ENCODE measurements at regions not wholly inside any gene's neighbourhood (a gene's known extent, or its start where the extent isn't known, plus 50 kb on each side); places are given as distances from the start of the nearest gene placed in this dataset.

DNA sequence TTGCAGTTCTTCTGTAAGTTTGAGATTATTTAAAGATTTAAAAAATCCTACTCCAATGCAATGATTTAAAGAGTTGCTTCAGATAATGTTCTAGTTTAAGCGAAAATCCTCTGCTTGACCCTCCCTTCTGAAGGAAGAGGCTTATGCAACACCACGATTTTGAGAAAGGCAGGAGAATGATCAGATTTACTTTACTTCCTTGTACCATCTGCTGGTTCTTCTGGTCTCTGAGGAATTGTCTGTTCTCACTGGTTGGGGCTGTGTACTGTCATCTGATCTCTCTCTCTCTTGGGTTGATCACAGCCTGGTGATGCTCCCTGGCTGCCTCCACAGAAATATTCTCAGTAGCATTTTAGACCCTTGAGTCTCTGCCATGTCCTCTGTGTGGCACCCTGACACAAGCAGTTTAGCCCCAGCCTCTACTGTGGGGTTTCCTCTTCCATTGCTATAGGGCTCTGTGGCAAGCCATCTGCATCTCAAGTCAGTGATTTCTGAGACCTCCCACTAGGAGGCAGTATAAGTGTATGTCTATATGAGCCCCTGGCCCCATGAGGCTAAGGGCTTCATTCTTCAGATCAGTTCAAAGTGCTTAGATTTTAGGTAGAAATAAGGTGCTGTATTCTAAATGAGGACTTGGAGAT is 50.8 kb upstream of the PLAAT1 start:
- TF ChIP-seq EZH2phosphoT487 (IDR thresholded peaks at IDR 0.05): no peak
- TF ChIP-seq EZH2 (IDR thresholded peaks at IDR 0.05): no peak
- TF ChIP-seq, protein P1, sequence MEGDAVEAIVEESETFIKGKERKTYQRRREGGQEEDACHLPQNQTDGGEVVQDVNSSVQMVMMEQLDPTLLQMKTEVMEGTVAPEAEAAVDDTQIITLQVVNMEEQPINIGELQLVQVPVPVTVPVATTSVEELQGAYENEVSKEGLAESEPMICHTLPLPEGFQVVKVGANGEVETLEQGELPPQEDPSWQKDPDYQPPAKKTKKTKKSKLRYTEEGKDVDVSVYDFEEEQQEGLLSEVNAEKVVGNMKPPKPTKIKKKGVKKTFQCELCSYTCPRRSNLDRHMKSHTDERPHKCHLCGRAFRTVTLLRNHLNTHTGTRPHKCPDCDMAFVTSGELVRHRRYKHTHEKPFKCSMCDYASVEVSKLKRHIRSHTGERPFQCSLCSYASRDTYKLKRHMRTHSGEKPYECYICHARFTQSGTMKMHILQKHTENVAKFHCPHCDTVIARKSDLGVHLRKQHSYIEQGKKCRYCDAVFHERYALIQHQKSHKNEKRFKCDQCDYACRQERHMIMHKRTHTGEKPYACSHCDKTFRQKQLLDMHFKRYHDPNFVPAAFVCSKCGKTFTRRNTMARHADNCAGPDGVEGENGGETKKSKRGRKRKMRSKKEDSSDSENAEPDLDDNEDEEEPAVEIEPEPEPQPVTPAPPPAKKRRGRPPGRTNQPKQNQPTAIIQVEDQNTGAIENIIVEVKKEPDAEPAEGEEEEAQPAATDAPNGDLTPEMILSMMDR (IDR thresholded peaks at IDR 0.05): peak; percentile 77
- peaks cover 2% of the 10 kb centered on the region for H3K27me3 Mint-ChIP-seq (ENCODE audit: insufficient read depth, low read depth)
- Histone ChIP-seq H3K9ac (no peak overlapping the region), H3K4me3 (no peak overlapping the region), H3K36me3 (no peaks in the 10 kb centered on the region), H3K4me1 (no peaks in the 10 kb centered on the region), H3K4me2 (no peak overlapping the region), H3K27me3 (no peaks in the 10 kb centered on the region), H3K79me2 (ENCODE audit: low read depth) (no peaks in the 10 kb centered on the region), H3K27ac (no peak overlapping the region), H2AFZ (replicated peaks) (peak overlapping the region; percentile 78), H3K9me3 (ENCODE audit: low read depth) (no peaks in the 10 kb centered on the region), H4K20me1 (ENCODE audit: low read depth) (no peaks in the 10 kb centered on the region), H3F3A (ENCODE audit: low read depth) (no peaks in the 10 kb centered on the region)
- H3K4me3 Mint-ChIP-seq: no peak overlapping the region
- H3K4me1 Mint-ChIP-seq: peaks cover 4% of the 10 kb centered on the region
- no peaks in the 10 kb centered on the region for H3K36me3 Mint-ChIP-seq
- H3K27ac Mint-ChIP-seq: no peak overlapping the region
- H3K9me3 Mint-ChIP-seq: no peaks in the 10 kb centered on the region
- DNase-seq (ENCODE audit: low spot score): peak; percentile 88

Measured in neural progenitor cell (in vitro differentiated cells).